Neural progenitor cell (in vitro differentiated cells): ENCODE measurements at regions not wholly inside any gene's neighbourhood (a gene's known extent, or its start where the extent isn't known, plus 50 kb on each side); places are given as distances from the start of the nearest gene placed in this dataset.

Experiments
- EZH2 ChIP-seq: fragments of 200-600 bp; sonication (generic); IDR thresholded peaks from 2 replicates; pipeline ENCODE4 v1.6.1; 2017; ENCODE audit warnings: antibody characterized with exemption, mild to moderate bottlenecking, moderate library complexity
- TF ChIP-seq, protein P1 (sequence below): fragments of 200-600 bp; sonication (generic); IDR thresholded peaks from 2 replicates; pipeline ENCODE4 v1.5.1; 2017; ENCODE audit warnings: antibody characterized with exemption, mild to moderate bottlenecking

DNA sequence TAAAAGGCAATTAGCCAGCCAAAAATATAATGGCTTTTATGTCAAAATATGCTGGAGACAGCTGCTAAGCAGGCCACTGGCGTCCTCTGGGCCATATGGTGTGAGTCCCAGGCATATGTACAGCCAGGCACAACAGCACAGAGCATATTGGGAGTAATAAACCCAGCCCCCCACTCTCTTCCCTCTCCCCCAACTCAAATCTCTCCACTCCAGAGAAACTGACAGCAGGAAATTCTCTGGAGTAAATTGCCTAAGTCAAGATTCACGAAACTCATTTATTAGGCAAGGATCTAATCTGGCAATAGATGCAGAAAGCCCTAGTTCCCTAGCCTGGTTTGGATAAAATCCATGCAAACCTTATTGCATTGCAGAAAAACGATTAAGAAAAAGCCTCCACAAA, 147.9 kb upstream of the SEL1L start:
- TF ChIP-seq, protein P1, sequence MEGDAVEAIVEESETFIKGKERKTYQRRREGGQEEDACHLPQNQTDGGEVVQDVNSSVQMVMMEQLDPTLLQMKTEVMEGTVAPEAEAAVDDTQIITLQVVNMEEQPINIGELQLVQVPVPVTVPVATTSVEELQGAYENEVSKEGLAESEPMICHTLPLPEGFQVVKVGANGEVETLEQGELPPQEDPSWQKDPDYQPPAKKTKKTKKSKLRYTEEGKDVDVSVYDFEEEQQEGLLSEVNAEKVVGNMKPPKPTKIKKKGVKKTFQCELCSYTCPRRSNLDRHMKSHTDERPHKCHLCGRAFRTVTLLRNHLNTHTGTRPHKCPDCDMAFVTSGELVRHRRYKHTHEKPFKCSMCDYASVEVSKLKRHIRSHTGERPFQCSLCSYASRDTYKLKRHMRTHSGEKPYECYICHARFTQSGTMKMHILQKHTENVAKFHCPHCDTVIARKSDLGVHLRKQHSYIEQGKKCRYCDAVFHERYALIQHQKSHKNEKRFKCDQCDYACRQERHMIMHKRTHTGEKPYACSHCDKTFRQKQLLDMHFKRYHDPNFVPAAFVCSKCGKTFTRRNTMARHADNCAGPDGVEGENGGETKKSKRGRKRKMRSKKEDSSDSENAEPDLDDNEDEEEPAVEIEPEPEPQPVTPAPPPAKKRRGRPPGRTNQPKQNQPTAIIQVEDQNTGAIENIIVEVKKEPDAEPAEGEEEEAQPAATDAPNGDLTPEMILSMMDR = no peak
- no peak for TF ChIP-seq EZH2
